Femur (tissue), 1 donor: ENCODE measurements at regions not wholly inside any gene's neighbourhood (a gene's known extent, or its start where the extent isn't known, plus 50 kb on each side); places are given as distances from the start of the nearest gene placed in this dataset.
"Not testable (repeated sequence)": the region's sequence is repeated elsewhere in the genome, so short reads cannot be mapped to it uniquely, and the experiment has no call there.

Experiments
- DNase-seq: peaks from one replicate; pipeline ENCODE4 v3.0.0-alpha.2; 2017

- DNase-seq, result no peak
These were observed 126.2 kb downstream of the KLF6 start for GRCh38 chr10:3658766-3659165.

- no peak for DNase-seq
These were observed 128.8 kb downstream of the KLF6 start for GRCh38 chr10:3656214-3656613.

GRCh38 chr10:3655528-3655927 lies 129.5 kb downstream of the KLF6 start:
- DNase-seq, result no peak

- DNase-seq, result no peak
These were observed 130.0 kb downstream of the KLF6 start for GRCh38 chr10:3654980-3655379.

GRCh38 chr10:3654496-3654895 lies 130.5 kb downstream of the KLF6 start:
- no peak for DNase-seq

- DNase-seq, result not testable (repeated sequence)
These were observed 131.7 kb downstream of the KLF6 start for GRCh38 chr10:3653303-3653702.

GRCh38 chr10:3652886-3653285 lies 132.1 kb downstream of the KLF6 start:
- peak; percentile 62 for DNase-seq

GRCh38 chr10:3651969-3652653 lies 132.9 kb downstream of the KLF6 start:
- DNase-seq, result no peak

GRCh38 chr10:3648576-3648975 lies 136.4 kb downstream of the KLF6 start:
- no peak for DNase-seq

- DNase-seq, result no peak
These were observed 136.8 kb downstream of the KLF6 start for GRCh38 chr10:3648170-3648569.

- no peak for DNase-seq
These were observed 137.9 kb downstream of the KLF6 start for GRCh38 chr10:3647074-3647473.

- no peak for DNase-seq
These were observed 139.6 kb downstream of the KLF6 start for GRCh38 chr10:3645406-3645805.

GRCh38 chr10:3640816-3641215 lies 144.2 kb downstream of the KLF6 start:
- DNase-seq, result no peak

- no peak for DNase-seq
These were observed 145.5 kb downstream of the KLF6 start for GRCh38 chr10:3639546-3639945.

GRCh38 chr10:3636356-3637181 lies 148.4 kb downstream of the KLF6 start:
- DNase-seq, result no peak

GRCh38 chr10:3635697-3636096 lies 149.3 kb downstream of the KLF6 start:
- DNase-seq, result no peak

GRCh38 chr10:3635211-3635671 lies 149.8 kb downstream of the KLF6 start:
- no peak for DNase-seq

- DNase-seq, result not testable (repeated sequence)
These were observed 150.4 kb downstream of the KLF6 start for GRCh38 chr10:3634646-3635045.

- DNase-seq, result no peak
These were observed 153.2 kb downstream of the KLF6 start for GRCh38 chr10:3631701-3632330.

- DNase-seq, result no peak
These were observed 153.7 kb downstream of the KLF6 start for GRCh38 chr10:3631291-3631690.

GRCh38 chr10:3625959-3626751 lies 158.9 kb downstream of the KLF6 start:
- no peak for DNase-seq

GRCh38 chr10:3624367-3624766 lies 160.6 kb downstream of the KLF6 start:
- no peak for DNase-seq

GRCh38 chr10:3623746-3624145 lies 161.3 kb downstream of the KLF6 start:
- peak; percentile 62 for DNase-seq
